ENCODE measurements at regions not wholly inside any gene's neighbourhood (a gene's known extent, or its start where the extent isn't known, plus 50 kb on each side); places are given as distances from the start of the nearest gene placed in this dataset.
"Not testable (repeated sequence)": the region's sequence is repeated elsewhere in the genome, so short reads cannot be mapped to it uniquely, and the experiment has no call there.

- no peak for DNase-seq
These were observed 148.9 kb upstream of the PFKP start for GRCh38 chr10:2918489-2918888.

- DNase-seq: no peak
These were observed 149.4 kb upstream of the PFKP start for GRCh38 chr10:2917926-2918325.

- DNase-seq: no peak
These were observed 151.9 kb upstream of the PFKP start for GRCh38 chr10:2915412-2915811.

GRCh38 chr10:2914741-2915140 lies 152.6 kb upstream of the PFKP start:
- DNase-seq: no peak

- DNase-seq: no peak
These were observed 153.9 kb upstream of the PFKP start for GRCh38 chr10:2913474-2913873.

GRCh38 chr10:2910656-2911055 lies 156.7 kb upstream of the PFKP start:
- DNase-seq: no peak

- no peak for DNase-seq
These were observed 157.4 kb upstream of the PFKP start for GRCh38 chr10:2909921-2910320.

- peak; percentile 20 for DNase-seq
These were observed 158.3 kb upstream of the PFKP start for GRCh38 chr10:2908851-2909630.

GRCh38 chr10:2906974-2907373 lies 160.4 kb upstream of the PFKP start:
- no peak for DNase-seq

- DNase-seq: no peak
These were observed 161.5 kb upstream of the PFKP start for GRCh38 chr10:2905851-2906250.

GRCh38 chr10:2900530-2900929 lies 166.8 kb upstream of the PFKP start:
- DNase-seq: no peak

GRCh38 chr10:2899246-2899951 lies 167.9 kb upstream of the PFKP start:
- no peak for DNase-seq

GRCh38 chr10:2898509-2898860 lies 168.9 kb upstream of the PFKP start:
- DNase-seq: no peak

GRCh38 chr10:2897619-2898508 lies 169.5 kb upstream of the PFKP start:
- no peak for DNase-seq

GRCh38 chr10:2896334-2896733 lies 171.0 kb upstream of the PFKP start:
- not testable (repeated sequence) for DNase-seq

GRCh38 chr10:2895594-2896196 lies 171.7 kb upstream of the PFKP start:
- DNase-seq: no peak

- DNase-seq: no peak
These were observed 173.4 kb upstream of the PFKP start for GRCh38 chr10:2893991-2894390.

- no peak for DNase-seq
These were observed 174.0 kb upstream of the PFKP start for GRCh38 chr10:2893158-2893845.

GRCh38 chr10:2891770-2892124 lies 175.6 kb upstream of the PFKP start:
- DNase-seq: no peak

GRCh38 chr10:2891073-2891769 lies 176.1 kb upstream of the PFKP start:
- no peak for DNase-seq

- no peak for DNase-seq
These were observed 177.3 kb upstream of the PFKP start for GRCh38 chr10:2890093-2890492.

- DNase-seq: no peak
These were observed 178.8 kb upstream of the PFKP start for GRCh38 chr10:2888403-2889004.

All from CD4-positive, alpha-beta T cell treated with Interleukin-10 for 1 hour (primary cell).